Progenitor cell of endocrine pancreas (in vitro differentiated cells): ENCODE measurements at regions not wholly inside any gene's neighbourhood (a gene's known extent, or its start where the extent isn't known, plus 50 kb on each side); places are given as distances from the start of the nearest gene placed in this dataset.

Experiments used
- DNase-seq: peaks from one replicate; pipeline ENCODE4 v3.0.0; 2021; ENCODE audit warnings: low spot score; ENCODE audit not compliant: unreplicated experiment
- H3K27ac Mint-ChIP-seq: 2 replicates; pipeline ENCODE4 v1.8.0; 2021; ENCODE audit warnings: mild to moderate bottlenecking, moderate library complexity, mixed read lengths
- H3K27me3 Mint-ChIP-seq: 2 replicates; pipeline ENCODE4 v1.8.0; 2021; ENCODE audit warnings: mixed read lengths
- H3K36me3 Mint-ChIP-seq: 2 replicates; pipeline ENCODE4 v1.8.0; 2022; ENCODE audit warnings: mixed read lengths; ENCODE audit not compliant: insufficient read depth
- H3K4me1 Mint-ChIP-seq: 2 replicates; pipeline ENCODE4 v1.8.0; 2021; ENCODE audit warnings: low read depth, mixed read lengths
- H3K4me3 Mint-ChIP-seq: 2 replicates; pipeline ENCODE4 v1.8.0; 2021; ENCODE audit warnings: low read depth, mild to moderate bottlenecking, moderate library complexity, mixed read lengths
- H3K9me3 Mint-ChIP-seq: 2 replicates; pipeline ENCODE4 v1.8.0; 2021; ENCODE audit warnings: low read depth, mixed read lengths
- CTCF ChIP-seq: fragments of 200-600 bp; sonication (generic); IDR thresholded peaks from one replicate; pipeline ENCODE4 v1.5.0; 2021; ENCODE audit warnings: antibody characterized with exemption, mild to moderate bottlenecking; ENCODE audit not compliant: unreplicated experiment

- no peaks in the 10 kb centered on the region for H3K27me3 Mint-ChIP-seq
- H3K27ac Mint-ChIP-seq = no peak overlapping the region
- H3K4me3 Mint-ChIP-seq = no peak overlapping the region
Observed at GRCh38 chr10:83633547-83633946, 505.8 kb upstream of the GHITM start.

GRCh38 chr10:83636826-83637225 is 502.5 kb upstream of the GHITM start:
- Mint-ChIP-seq H3K9me3 (no peaks in the 10 kb centered on the region), H3K4me1 (no peaks in the 10 kb centered on the region), H3K27ac (no peak overlapping the region), H3K27me3 (no peaks in the 10 kb centered on the region), H3K36me3 (no peaks in the 10 kb centered on the region), H3K4me3 (no peak overlapping the region)
- DNase-seq = no peak
- no peak for TF ChIP-seq CTCF

More at GRCh38 chr10:83633547-83633946, 505.8 kb upstream of the GHITM start:
- H3K36me3 Mint-ChIP-seq = no peaks in the 10 kb centered on the region
- DNase-seq = no peak
- H3K4me1 Mint-ChIP-seq = no peaks in the 10 kb centered on the region
- H3K9me3 Mint-ChIP-seq = no peaks in the 10 kb centered on the region
- no peak for TF ChIP-seq CTCF

- no peak for TF ChIP-seq CTCF
- H3K27me3 Mint-ChIP-seq = no peaks in the 10 kb centered on the region
- no peak for DNase-seq
- H3K27ac Mint-ChIP-seq = no peak overlapping the region
- no peaks in the 10 kb centered on the region for H3K36me3 Mint-ChIP-seq
- H3K4me3 Mint-ChIP-seq = no peak overlapping the region
- H3K9me3 Mint-ChIP-seq = no peaks in the 10 kb centered on the region
- peaks cover 4% of the 10 kb centered on the region for H3K4me1 Mint-ChIP-seq
Observed at GRCh38 chr10:83647526-83647925, 491.8 kb upstream of the GHITM start.

GRCh38 chr10:83648201-83648600 is 491.1 kb upstream of the GHITM start:
- no peak overlapping the region for H3K27ac Mint-ChIP-seq
- no peak overlapping the region for H3K4me3 Mint-ChIP-seq
- no peaks in the 10 kb centered on the region for H3K36me3 Mint-ChIP-seq
- peaks cover 4% of the 10 kb centered on the region for H3K4me1 Mint-ChIP-seq
- TF ChIP-seq CTCF = no peak
- no peaks in the 10 kb centered on the region for H3K9me3 Mint-ChIP-seq
- H3K27me3 Mint-ChIP-seq = no peaks in the 10 kb centered on the region
- DNase-seq = no peak

- Mint-ChIP-seq H3K27me3 (no peaks in the 10 kb centered on the region), H3K4me1 (peaks cover 4% of the 10 kb centered on the region), H3K4me3 (no peak overlapping the region), H3K9me3 (peaks cover 4% of the 10 kb centered on the region), H3K36me3 (no peaks in the 10 kb centered on the region), H3K27ac (no peak overlapping the region)
- no peak for TF ChIP-seq CTCF
- no peak for DNase-seq
Observed at GRCh38 chr10:83649471-83649870, 489.8 kb upstream of the GHITM start.

- Mint-ChIP-seq H3K9me3 (peaks cover 13% of the 10 kb centered on the region), H3K4me3 (no peak overlapping the region), H3K27me3 (no peaks in the 10 kb centered on the region), H3K27ac (no peak overlapping the region), H3K4me1 (no peaks in the 10 kb centered on the region), H3K36me3 (no peaks in the 10 kb centered on the region)
- no peak for DNase-seq
- no peak for TF ChIP-seq CTCF
Observed at GRCh38 chr10:83654689-83655088, 484.6 kb upstream of the GHITM start.
